ENCODE measurements at regions not wholly inside any gene's neighbourhood (a gene's known extent, or its start where the extent isn't known, plus 50 kb on each side); places are given as distances from the start of the nearest gene placed in this dataset.

DNA sequence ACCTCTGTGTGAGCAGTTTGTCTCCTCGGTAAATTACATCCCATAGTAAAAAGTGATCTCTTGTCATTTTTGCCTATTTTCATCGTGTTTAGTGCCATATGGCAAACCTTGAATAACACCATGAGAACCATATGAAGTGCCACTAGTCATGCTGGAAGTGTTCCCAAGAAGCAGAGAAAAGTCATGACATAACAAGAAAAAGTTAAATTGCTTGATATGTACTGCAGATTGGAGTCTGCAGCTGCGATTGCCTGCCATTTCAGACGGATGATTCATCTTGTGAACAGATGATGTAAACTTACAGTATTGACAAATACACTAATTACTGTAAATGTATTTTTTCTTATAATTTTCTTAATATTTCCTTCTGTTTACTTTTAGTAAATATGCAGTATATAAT is 846.7 kb downstream of the BCL11A start:
- Mint-ChIP-seq H3K9me3 (peaks cover 16% of the 10 kb centered on the region), H3K4me3 (no peak overlapping the region), H3K36me3 (ENCODE audit: insufficient read depth) (no peaks in the 10 kb centered on the region), H3K27me3 (ENCODE audit: low read depth) (no peaks in the 10 kb centered on the region), H3K4me1 (ENCODE audit: low read depth) (no peaks in the 10 kb centered on the region)
- ATAC-seq: no peak
- no peak for DNase-seq

- ATAC-seq (no peak), DNase-seq (no peak)
- Mint-ChIP-seq H3K4me3 (no peak overlapping the region), H3K36me3 (ENCODE audit: insufficient read depth) (no peaks in the 10 kb centered on the region), H3K9me3 (peaks cover 16% of the 10 kb centered on the region), H3K4me1 (ENCODE audit: low read depth) (no peaks in the 10 kb centered on the region), H3K27me3 (ENCODE audit: low read depth) (no peaks in the 10 kb centered on the region)
These were observed 849.7 kb downstream of the BCL11A start for GRCh38 chr2:59703796-59704195.

DNA sequence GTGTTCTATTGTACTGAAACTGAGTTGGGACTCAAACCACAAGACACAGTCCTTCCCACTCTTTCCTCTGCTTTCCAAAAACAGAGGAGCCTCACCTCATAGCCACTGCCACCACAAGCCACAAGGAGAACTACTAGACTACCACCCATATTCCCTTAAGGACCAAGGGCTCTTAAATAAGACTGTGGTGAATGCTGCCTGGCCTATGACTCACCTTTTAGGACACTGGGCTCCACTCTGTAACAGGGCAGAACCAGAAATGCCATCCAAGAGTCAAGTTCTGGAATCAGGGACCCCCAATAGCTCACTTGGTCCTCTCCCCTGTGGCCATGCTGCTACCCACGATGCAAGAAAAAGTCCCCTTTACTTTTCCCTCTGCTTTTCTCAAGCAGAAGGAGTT is 851.4 kb downstream of the BCL11A start:
- no peaks in the 10 kb centered on the region for H3K36me3 Mint-ChIP-seq (ENCODE audit: insufficient read depth)
- no peak overlapping the region for H3K4me3 Mint-ChIP-seq
- H3K4me1 Mint-ChIP-seq (ENCODE audit: low read depth): no peaks in the 10 kb centered on the region
- DNase-seq (no peak), ATAC-seq (no peak)
- H3K9me3 Mint-ChIP-seq: peaks cover 16% of the 10 kb centered on the region
- no peaks in the 10 kb centered on the region for H3K27me3 Mint-ChIP-seq (ENCODE audit: low read depth)

- no peaks in the 10 kb centered on the region for H3K27me3 Mint-ChIP-seq (ENCODE audit: low read depth)
- no peaks in the 10 kb centered on the region for H3K4me1 Mint-ChIP-seq (ENCODE audit: low read depth)
- no peaks in the 10 kb centered on the region for H3K36me3 Mint-ChIP-seq (ENCODE audit: insufficient read depth)
- H3K4me3 Mint-ChIP-seq: no peak overlapping the region
- ATAC-seq (no peak), DNase-seq (no peak)
- peaks cover 19% of the 10 kb centered on the region for H3K9me3 Mint-ChIP-seq
These were observed 852.0 kb downstream of the BCL11A start for GRCh38 chr2:59701271-59701994.

DNA sequence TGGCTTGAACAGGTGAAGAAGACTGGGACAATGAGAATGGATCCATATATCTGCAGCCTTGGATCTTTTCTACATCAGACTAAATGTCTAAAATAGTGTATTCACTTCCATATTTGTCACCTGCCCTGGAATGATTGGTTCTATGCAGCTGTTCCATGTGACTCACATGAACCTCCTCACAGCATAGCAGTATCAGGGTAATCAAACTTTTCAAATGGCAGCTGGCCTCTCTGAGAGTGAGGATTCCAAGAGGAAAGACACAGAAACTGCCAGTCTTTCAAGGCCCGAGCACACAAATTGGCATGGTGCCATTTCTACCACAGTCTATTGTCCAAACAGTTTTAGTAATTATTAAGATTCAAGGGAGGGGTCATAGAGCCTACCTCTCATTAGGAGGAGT is 859.3 kb downstream of the BCL11A start:
- no peaks in the 10 kb centered on the region for H3K27me3 Mint-ChIP-seq (ENCODE audit: low read depth)
- ATAC-seq (no peak), DNase-seq (no peak)
- no peak overlapping the region for H3K4me3 Mint-ChIP-seq
- H3K4me1 Mint-ChIP-seq (ENCODE audit: low read depth): no peaks in the 10 kb centered on the region
- peaks cover 10% of the 10 kb centered on the region for H3K9me3 Mint-ChIP-seq
- no peaks in the 10 kb centered on the region for H3K36me3 Mint-ChIP-seq (ENCODE audit: insufficient read depth)

DNA sequence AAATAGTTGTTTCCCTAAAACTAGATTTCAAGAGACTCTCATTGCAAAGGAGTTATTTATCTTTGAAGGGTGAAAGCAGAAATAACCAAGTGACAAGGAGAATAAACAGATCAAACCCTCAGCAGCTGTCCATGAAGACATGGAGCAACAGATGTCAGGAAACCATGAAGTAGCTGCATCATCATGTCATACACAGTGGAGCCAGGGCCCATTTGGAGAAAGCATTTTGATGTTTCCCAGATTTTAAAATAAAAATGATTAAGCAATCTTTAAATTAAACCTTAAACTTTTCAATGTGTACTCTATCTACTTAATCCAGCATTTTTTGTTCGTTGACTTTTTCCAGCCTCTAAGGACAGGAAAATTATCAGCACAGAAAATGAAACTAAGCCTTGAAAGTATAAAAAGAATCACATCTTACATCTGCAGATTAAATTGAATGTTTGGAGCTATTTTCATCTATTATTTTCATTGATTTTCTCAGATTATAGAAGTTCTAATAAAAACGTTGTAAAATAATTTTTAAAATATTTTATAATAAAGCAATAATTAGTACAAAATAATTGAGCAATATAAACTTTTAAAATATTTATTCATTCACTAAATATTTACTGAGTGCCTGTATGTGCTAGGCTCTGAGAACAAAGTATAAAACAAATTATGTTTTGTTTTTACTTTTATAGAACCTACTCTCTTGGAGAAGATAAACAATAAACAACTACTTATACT is 860.1 kb downstream of the BCL11A start:
- H3K27me3 Mint-ChIP-seq (ENCODE audit: low read depth): no peaks in the 10 kb centered on the region
- no peaks in the 10 kb centered on the region for H3K36me3 Mint-ChIP-seq (ENCODE audit: insufficient read depth)
- no peak overlapping the region for H3K4me3 Mint-ChIP-seq
- DNase-seq: no peak
- H3K9me3 Mint-ChIP-seq: peaks cover 10% of the 10 kb centered on the region
- H3K4me1 Mint-ChIP-seq (ENCODE audit: low read depth): no peaks in the 10 kb centered on the region
- ATAC-seq: no peak

DNA sequence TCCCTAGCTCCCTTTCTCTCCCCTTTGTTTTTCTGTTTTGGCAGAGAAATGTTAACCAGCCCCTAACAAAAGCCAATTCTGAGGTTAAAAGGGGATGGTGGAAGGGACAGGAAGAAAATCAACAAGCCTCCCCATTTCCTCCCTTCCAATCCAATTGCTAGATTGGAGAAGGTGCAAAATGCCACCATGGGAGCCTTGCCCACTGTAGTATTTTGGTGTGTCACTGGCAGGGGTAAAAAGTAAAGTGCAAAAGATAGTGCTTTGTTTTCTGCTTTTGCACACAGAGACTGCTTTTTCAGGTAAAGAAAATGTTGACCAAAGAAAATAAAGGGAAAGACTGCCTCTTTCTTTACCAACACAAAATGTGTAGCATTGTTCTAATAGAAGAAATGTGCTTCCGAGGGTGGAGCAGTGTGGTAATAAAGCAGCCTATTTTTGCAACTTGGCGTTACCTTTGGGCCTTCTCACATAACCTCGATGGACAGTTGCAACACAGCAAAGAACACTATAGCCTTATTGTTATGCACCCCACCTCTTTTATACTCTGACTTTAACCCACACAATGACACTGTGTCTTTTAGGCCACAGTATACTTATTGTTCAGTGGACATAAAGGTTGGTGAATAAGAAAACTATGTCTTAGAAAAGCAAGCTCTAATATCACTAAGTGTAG is 861.8 kb downstream of the BCL11A start:
- Mint-ChIP-seq H3K9me3 (peaks cover 14% of the 10 kb centered on the region), H3K27me3 (ENCODE audit: low read depth) (no peaks in the 10 kb centered on the region), H3K36me3 (ENCODE audit: insufficient read depth) (no peaks in the 10 kb centered on the region), H3K4me1 (ENCODE audit: low read depth) (no peaks in the 10 kb centered on the region), H3K4me3 (no peak overlapping the region)
- no peak for DNase-seq
- ATAC-seq: no peak

DNA sequence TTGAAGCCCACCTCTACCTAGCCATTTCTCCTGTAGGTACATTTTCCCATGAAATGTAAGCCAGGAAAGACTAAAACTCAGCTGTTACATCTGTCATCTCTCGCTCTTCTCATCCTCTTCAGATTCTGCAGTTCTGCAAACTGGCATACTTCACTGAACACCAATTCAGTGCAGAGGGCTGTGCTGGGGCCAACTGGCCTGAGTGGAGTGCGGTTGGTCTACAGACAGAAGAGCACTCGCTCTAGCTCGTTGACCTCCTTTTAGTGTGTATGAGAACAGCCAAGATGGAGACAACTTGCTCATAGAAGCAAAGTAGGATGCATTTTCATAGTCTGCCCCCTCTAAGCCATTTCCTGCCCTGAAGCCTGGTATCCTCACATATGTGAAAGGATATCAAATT is 862.6 kb downstream of the BCL11A start:
- peaks cover 13% of the 10 kb centered on the region for H3K9me3 Mint-ChIP-seq
- no peaks in the 10 kb centered on the region for H3K36me3 Mint-ChIP-seq (ENCODE audit: insufficient read depth)
- DNase-seq: no peak
- no peak overlapping the region for H3K4me3 Mint-ChIP-seq
- no peaks in the 10 kb centered on the region for H3K27me3 Mint-ChIP-seq (ENCODE audit: low read depth)
- no peaks in the 10 kb centered on the region for H3K4me1 Mint-ChIP-seq (ENCODE audit: low read depth)
- no peak for ATAC-seq

GRCh38 chr2:59684771-59685166 is 868.7 kb downstream of the BCL11A start:
- DNase-seq (no peak), ATAC-seq (no peak)
- H3K4me3 Mint-ChIP-seq: no peak overlapping the region
- H3K27me3 Mint-ChIP-seq (ENCODE audit: low read depth): peaks cover 2% of the 10 kb centered on the region
- no peaks in the 10 kb centered on the region for H3K36me3 Mint-ChIP-seq (ENCODE audit: insufficient read depth)
- H3K4me1 Mint-ChIP-seq (ENCODE audit: low read depth): no peaks in the 10 kb centered on the region
- peaks cover 18% of the 10 kb centered on the region for H3K9me3 Mint-ChIP-seq

DNA sequence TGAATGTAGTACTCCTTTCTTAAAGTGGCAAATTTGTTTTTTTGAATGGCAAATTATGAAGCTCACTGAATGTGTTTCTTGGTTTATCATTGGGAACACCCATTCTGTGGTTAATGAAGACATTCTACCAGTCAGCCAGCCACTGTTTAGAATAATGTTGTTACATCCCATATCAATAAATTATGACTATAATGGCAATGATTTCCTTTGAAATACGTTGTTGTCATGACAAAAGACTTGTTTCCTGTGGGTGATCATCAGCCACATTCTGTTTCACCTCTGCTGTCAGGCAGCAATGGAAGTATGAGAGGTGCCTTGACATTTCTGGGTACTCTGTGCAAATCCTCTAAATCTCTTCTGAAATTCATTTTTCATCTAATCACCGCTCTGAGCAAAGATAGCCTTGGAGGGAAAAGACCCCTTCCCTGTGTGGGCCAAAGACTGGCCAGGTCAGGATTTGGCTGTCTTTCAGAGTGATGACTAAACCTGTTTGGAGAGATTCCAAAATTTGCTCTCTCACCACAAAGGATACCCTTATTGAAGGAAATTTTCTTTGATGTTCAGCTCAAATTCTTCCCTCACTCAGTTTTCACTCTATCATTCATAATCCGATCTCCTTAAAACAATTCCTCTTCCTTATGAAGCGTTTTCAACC is 869.2 kb downstream of the BCL11A start:
- ATAC-seq: no peak
- peaks cover 2% of the 10 kb centered on the region for H3K27me3 Mint-ChIP-seq (ENCODE audit: low read depth)
- H3K36me3 Mint-ChIP-seq (ENCODE audit: insufficient read depth): no peaks in the 10 kb centered on the region
- H3K4me3 Mint-ChIP-seq: no peak overlapping the region
- peaks cover 18% of the 10 kb centered on the region for H3K9me3 Mint-ChIP-seq
- H3K4me1 Mint-ChIP-seq (ENCODE audit: low read depth): no peaks in the 10 kb centered on the region
- no peak for DNase-seq

GRCh38 chr2:59680863-59681262 is 872.6 kb downstream of the BCL11A start:
- Mint-ChIP-seq H3K4me1 (ENCODE audit: low read depth) (no peaks in the 10 kb centered on the region), H3K4me3 (no peak overlapping the region), H3K36me3 (ENCODE audit: insufficient read depth) (no peaks in the 10 kb centered on the region), H3K9me3 (peaks cover 13% of the 10 kb centered on the region), H3K27me3 (ENCODE audit: low read depth) (peaks cover 2% of the 10 kb centered on the region)
- ATAC-seq (no peak), DNase-seq (no peak)

DNA sequence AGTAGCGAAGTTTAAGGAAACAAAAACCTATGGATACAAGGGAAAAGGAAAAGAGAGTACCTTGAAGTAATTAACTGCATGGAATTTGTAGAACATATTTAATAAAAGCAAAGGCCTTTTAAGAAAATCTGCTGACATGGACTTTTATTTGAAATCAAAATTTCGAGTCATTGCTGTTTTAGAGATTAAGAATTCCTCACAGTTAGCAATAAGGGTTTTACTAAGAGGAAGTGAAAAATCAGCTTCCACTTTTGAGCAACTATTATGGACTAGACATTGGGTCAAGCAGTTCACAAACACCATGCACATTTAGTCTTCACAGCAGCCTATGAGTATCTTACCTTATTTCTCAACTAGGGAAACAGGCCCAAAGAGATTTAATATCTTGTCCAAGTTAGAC is 876.3 kb downstream of the BCL11A start:
- no peak for ATAC-seq
- DNase-seq: no peak
- Mint-ChIP-seq H3K4me1 (ENCODE audit: low read depth) (no peaks in the 10 kb centered on the region), H3K4me3 (no peak overlapping the region), H3K36me3 (ENCODE audit: insufficient read depth) (no peaks in the 10 kb centered on the region), H3K27me3 (ENCODE audit: low read depth) (no peaks in the 10 kb centered on the region), H3K9me3 (peaks cover 4% of the 10 kb centered on the region)

DNA sequence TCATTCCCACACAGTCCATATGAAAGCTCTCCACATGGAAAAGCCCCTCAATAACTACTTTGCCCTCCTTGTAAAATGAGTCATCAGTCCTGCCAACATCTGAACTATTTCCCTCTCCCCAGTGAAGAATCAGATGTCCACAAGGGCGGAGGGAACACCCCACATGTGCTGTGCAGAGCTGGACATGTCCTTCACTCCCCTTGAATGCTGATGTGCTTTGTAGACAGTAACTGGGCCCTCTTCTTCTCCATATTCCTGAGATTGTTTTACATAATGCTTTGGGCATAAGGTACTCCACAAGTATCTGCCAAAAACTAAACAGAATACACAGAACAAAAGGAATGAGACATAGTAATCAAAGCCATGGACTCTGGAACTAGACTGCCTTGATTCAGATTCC is 879.4 kb downstream of the BCL11A start:
- DNase-seq (no peak), ATAC-seq (no peak)
- Mint-ChIP-seq H3K4me3 (no peak overlapping the region), H3K27me3 (ENCODE audit: low read depth) (no peaks in the 10 kb centered on the region), H3K9me3 (no peaks in the 10 kb centered on the region), H3K4me1 (ENCODE audit: low read depth) (no peaks in the 10 kb centered on the region), H3K36me3 (ENCODE audit: insufficient read depth) (no peaks in the 10 kb centered on the region)

GRCh38 chr2:59665021-59665420 is 888.4 kb downstream of the BCL11A start:
- no peaks in the 10 kb centered on the region for H3K9me3 Mint-ChIP-seq
- ATAC-seq (no peak), DNase-seq (no peak)
- no peaks in the 10 kb centered on the region for H3K4me1 Mint-ChIP-seq (ENCODE audit: low read depth)
- no peak overlapping the region for H3K4me3 Mint-ChIP-seq
- no peaks in the 10 kb centered on the region for H3K36me3 Mint-ChIP-seq (ENCODE audit: insufficient read depth)
- H3K27me3 Mint-ChIP-seq (ENCODE audit: low read depth): no peaks in the 10 kb centered on the region

Measured in activated T-cell treated with anti-CD3 and anti-CD28 coated beads, Interleukin-2, amount 50 U/mL, for 4 hours (primary cell).